ENCODE measurements at regions not wholly inside any gene's neighbourhood (a gene's known extent, or its start where the extent isn't known, plus 50 kb on each side); places are given as distances from the start of the nearest gene placed in this dataset.

- TF ChIP-seq, protein P1, sequence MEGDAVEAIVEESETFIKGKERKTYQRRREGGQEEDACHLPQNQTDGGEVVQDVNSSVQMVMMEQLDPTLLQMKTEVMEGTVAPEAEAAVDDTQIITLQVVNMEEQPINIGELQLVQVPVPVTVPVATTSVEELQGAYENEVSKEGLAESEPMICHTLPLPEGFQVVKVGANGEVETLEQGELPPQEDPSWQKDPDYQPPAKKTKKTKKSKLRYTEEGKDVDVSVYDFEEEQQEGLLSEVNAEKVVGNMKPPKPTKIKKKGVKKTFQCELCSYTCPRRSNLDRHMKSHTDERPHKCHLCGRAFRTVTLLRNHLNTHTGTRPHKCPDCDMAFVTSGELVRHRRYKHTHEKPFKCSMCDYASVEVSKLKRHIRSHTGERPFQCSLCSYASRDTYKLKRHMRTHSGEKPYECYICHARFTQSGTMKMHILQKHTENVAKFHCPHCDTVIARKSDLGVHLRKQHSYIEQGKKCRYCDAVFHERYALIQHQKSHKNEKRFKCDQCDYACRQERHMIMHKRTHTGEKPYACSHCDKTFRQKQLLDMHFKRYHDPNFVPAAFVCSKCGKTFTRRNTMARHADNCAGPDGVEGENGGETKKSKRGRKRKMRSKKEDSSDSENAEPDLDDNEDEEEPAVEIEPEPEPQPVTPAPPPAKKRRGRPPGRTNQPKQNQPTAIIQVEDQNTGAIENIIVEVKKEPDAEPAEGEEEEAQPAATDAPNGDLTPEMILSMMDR (IDR thresholded peaks at IDR 0.05; ENCODE audit: control extremely low read depth, extremely low read depth, low read depth, missing control alignments): no peak
- ChIA-PET POLR2A (no interaction called here), CTCF (no interaction called here)
- DNase-seq (ENCODE audit: extremely low spot score): no peak
These were observed 57.3 kb upstream of the IRS2 start for GRCh38 chr13:109843695-109844094.

DNA sequence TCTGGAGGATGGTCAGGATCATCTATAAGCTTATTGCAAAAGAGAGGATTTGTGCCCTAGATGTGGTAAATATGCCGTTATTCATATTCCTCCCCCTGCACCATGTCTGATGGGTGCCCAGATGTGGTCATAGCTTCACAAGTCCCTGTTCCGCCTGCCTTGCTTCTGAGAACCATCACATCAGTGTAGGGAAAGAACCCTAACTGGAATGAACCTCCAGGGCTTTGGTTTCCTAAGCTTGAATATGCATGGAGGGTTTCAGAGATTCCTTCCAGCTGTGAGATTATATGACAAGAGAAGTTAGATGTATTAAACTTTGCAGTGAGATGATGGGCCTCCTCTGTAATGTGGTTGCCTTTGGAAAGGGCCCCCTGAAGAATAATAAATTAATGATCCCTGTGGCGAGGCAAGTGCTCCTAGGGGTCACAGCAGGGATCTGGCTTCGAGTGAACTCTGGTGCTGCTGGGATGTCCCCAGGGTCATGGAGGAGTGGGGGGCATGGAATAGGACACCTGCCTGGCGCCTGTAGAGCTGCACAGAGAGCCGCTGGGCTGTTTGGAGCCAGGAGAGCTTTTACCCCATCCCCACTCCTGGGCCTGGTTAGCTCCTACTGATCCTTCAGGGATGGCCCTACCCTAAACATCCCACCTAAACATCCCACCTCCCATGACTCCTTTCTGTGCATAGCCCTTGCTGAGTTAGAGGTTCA is 56.0 kb upstream of the IRS2 start:
- DNase-seq (ENCODE audit: extremely low spot score): no peak
- CTCF ChIA-PET: interaction anchor here (1.7 kb wide), 1 partner anchor 9 kb away, joined by 4 read pairs; no protein-coding TSS in a partner anchor
- TF ChIP-seq, protein P1 (IDR thresholded peaks at IDR 0.05; ENCODE audit: control extremely low read depth, extremely low read depth, low read depth, missing control alignments): no peak
- POLR2A ChIA-PET: no interaction called here

- ChIA-PET POLR2A (no interaction called here), CTCF (no interaction called here)
- TF ChIP-seq, protein P1 (IDR thresholded peaks at IDR 0.05; ENCODE audit: control extremely low read depth, extremely low read depth, low read depth, missing control alignments): no peak
- no peak for DNase-seq (ENCODE audit: extremely low spot score)
These were observed 54.5 kb upstream of the IRS2 start for GRCh38 chr13:109840893-109841287.

GRCh38 chr13:109840201-109840892 is 54.0 kb upstream of the IRS2 start:
- TF ChIP-seq, protein P1 (IDR thresholded peaks at IDR 0.05; ENCODE audit: control extremely low read depth, extremely low read depth, low read depth, missing control alignments): no peak
- CTCF ChIA-PET: no interaction called here
- DNase-seq (ENCODE audit: extremely low spot score): no peak
- POLR2A ChIA-PET: no interaction called here

GRCh38 chr13:109836629-109837607 is 50.5 kb upstream of the IRS2 start:
- ChIA-PET POLR2A (no interaction called here), CTCF (no interaction called here)
- DNase-seq (ENCODE audit: extremely low spot score): no peak
- TF ChIP-seq, protein P1 (IDR thresholded peaks at IDR 0.05; ENCODE audit: control extremely low read depth, extremely low read depth, low read depth, missing control alignments): no peak

Measured in GM10248 (cell line).